PC-3 (cell line): ENCODE measurements at regions not wholly inside any gene's neighbourhood (a gene's known extent, or its start where the extent isn't known, plus 50 kb on each side); places are given as distances from the start of the nearest gene placed in this dataset.

Experiments used
- ATAC-seq: fragments of 200-7000 bp; cut with Tn5 transposase; 2 replicates; pipeline ENCODE4 v1.9.1; 2020; ENCODE audit warnings: mild to moderate bottlenecking, moderate library complexity
- BruUV-seq: library from RNA; stranded (reverse); fragments of 400-500 nt; replicated peaks from 2 replicates; lab custom pipeline; 2021; lab: Mats Ljungman, UMichigan
- CTCF ChIA-PET: fragments of 300-600 bp; sonication (Branson Sonifier 250); formaldehyde crosslinking; loops from one replicate; lab custom pipeline; 2022; ENCODE audit warnings: antibody characterized with exemption; lab: Charles Lee
- POLR2A ChIA-PET: fragments of 300-600 bp; sonication (Branson Sonifier 250); formaldehyde crosslinking; loops from one replicate; lab custom pipeline; 2022; ENCODE audit warnings: antibody characterized with exemption; ENCODE audit not compliant: unreplicated experiment; lab: Charles Lee
- DNase-seq: peaks from one replicate; pipeline ENCODE4 v3.0.0-alpha.2; 2015
- H2AFZ ChIP-seq: fragments of 300-600 bp; sonication (generic); 2 replicates; pipeline ENCODE4 v1.6.0; 2016; ENCODE audit warnings: antibody characterized with exemption, low read length
- H3F3A ChIP-seq: fragments of 300-600 bp; sonication (generic); one replicate; pipeline ENCODE4 v1.6.0; 2017; ENCODE audit warnings: antibody characterized with exemption, low read length, control low read depth, mild to moderate bottlenecking; ENCODE audit not compliant: unreplicated experiment
- H3K27ac ChIP-seq: fragments of 300-600 bp; sonication (generic); 2 replicates; pipeline ENCODE4 v1.5.1; 2016; ENCODE audit warnings: mild to moderate bottlenecking, low read length
- H3K27me3 ChIP-seq: fragments of 300-600 bp; sonication (generic); 2 replicates; pipeline ENCODE4 v1.6.1; 2016; ENCODE audit warnings: low read length, mixed read lengths
- H3K36me3 ChIP-seq: fragments of 300-600 bp; sonication (generic); 2 replicates; pipeline ENCODE4 v1.6.1; 2016; ENCODE audit warnings: low read depth, mixed run types, low read length, mixed read lengths
- H3K4me1 ChIP-seq: fragments of 300-600 bp; sonication (generic); 2 replicates; pipeline ENCODE4 v1.5.1; 2016; ENCODE audit warnings: low read length; ENCODE audit not compliant: insufficient read depth
- H3K4me2 ChIP-seq: fragments of 300-600 bp; sonication (generic); 2 replicates; pipeline ENCODE4 v1.6.0; 2016; ENCODE audit warnings: low read length
- H3K4me3 ChIP-seq: fragments of 300-600 bp; sonication (generic); 2 replicates; pipeline ENCODE4 v1.5.1; 2016; ENCODE audit warnings: mild to moderate bottlenecking, low read length, mixed read lengths
- H3K79me2 ChIP-seq: fragments of 300-600 bp; sonication (generic); 2 replicates; pipeline ENCODE4 v1.6.1; 2017; ENCODE audit warnings: low read length, mixed read lengths
- H3K9ac ChIP-seq: fragments of 300-600 bp; sonication (generic); 2 replicates; pipeline ENCODE4 v1.6.0; 2016; ENCODE audit warnings: mild to moderate bottlenecking, low read length
- H3K9me2 ChIP-seq: fragments of 300-600 bp; sonication (generic); replicated peaks from 2 replicates; pipeline ENCODE4 v1.6.1; 2016; ENCODE audit warnings: mixed run types, low read length, mixed read lengths
- H3K9me3 ChIP-seq: fragments of 300-600 bp; sonication (generic); 2 replicates; pipeline ENCODE4 v1.6.1; 2016; ENCODE audit warnings: low read length, mixed read lengths
- H4K20me1 ChIP-seq: fragments of 300-600 bp; sonication (generic); 2 replicates; pipeline ENCODE4 v1.6.1; 2016; ENCODE audit warnings: low read length, mixed read lengths
- CTCF ChIP-seq: fragments of 300-600 bp; sonication (generic); conservative IDR thresholded peaks from 2 replicates; pipeline ENCODE4 v1.5.1; 2017; ENCODE audit warnings: antibody characterized with exemption, low read depth, mild to moderate bottlenecking, low read length
- EZH2 ChIP-seq: fragments of 300-600 bp; sonication (generic); IDR thresholded peaks from one replicate; pipeline ENCODE4 v1.6.1; 2017; ENCODE audit warnings: antibody characterized with exemption, mild to moderate bottlenecking, low read length; ENCODE audit not compliant: unreplicated experiment
- EZH2phosphoT487 ChIP-seq: fragments of 300-600 bp; sonication (generic); IDR thresholded peaks from 2 replicates; pipeline ENCODE4 v1.6.1; 2018; ENCODE audit warnings: mild to moderate bottlenecking, antibody characterized with exemption, low read length, borderline replicate concordance
- intact Hi-C: fragments of 100-400 bp; cut with micrococcal nuclease; formaldehyde crosslinking; loops from 2 replicates; pipeline ENCODE4 v1.9.0; 2023

DNA sequence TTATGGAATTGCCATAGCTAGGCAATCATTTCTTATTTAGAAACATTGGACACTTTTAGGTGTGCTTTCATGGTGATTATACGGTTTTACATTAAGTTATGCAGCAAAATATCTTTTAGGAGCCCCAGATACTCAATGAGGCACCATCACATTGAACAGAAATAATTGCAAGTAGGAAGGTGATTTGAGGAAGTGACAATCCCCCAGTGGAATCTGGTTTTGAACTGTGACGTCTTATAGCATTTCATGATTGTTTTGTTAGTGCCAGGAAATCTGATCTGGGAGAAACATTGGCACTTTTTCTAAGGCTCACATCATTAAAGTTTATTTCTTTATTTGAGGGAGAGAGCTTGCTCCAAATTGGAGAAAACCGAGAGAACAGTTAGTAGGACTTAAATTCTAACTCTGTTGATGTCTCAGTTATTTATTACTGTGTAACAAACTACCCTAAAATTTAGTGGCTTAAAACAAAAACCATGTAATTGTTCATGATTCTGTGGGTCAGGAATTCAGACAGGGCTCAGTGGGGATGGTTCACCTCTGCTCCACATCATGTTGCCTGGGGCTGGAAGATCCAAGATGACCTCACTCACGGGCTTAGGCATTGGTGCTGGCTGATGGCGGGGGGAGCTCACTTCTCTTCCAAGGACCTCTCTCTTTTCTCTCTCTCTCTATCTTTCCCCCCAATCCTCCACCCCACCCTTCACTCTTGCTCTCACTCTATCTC is 78.2 kb upstream of the STEAP1B start:
- peak; percentile 76 for DNase-seq
- intact Hi-C loops: no loop called here
- Histone ChIP-seq H3K9me3 (no peaks in the 10 kb centered on the region), H3K9me2 (no peaks in the 10 kb centered on the region), H3K27ac (peak overlapping the region; percentile 98), H3F3A (peaks cover 7% of the 10 kb centered on the region), H2AFZ (no peak overlapping the region), H3K79me2 (no peaks in the 10 kb centered on the region), H3K4me3 (peak overlapping the region; percentile 24; the same call in 1 of the 2 replicates), H3K36me3 (no peaks in the 10 kb centered on the region), H4K20me1 (no peaks in the 10 kb centered on the region), H3K4me2 (peak overlapping the region; percentile 75), H3K4me1 (peaks cover 44% of the 10 kb centered on the region), H3K27me3 (no peaks in the 10 kb centered on the region), H3K9ac (peak overlapping the region; percentile 90)
- TF ChIP-seq EZH2phosphoT487 (no peak), EZH2 (no peak), CTCF (no peak)
- TSS peak; percentile 89 for BruUV-seq
- CTCF ChIA-PET: interaction anchor here (0.7 to 2.7 kb wide), 6 partner anchors 16 to 278 kb away, joined by 3 to 32 read pairs (median 6); partner anchors contain the start of gene IL6
- POLR2A ChIA-PET: interaction anchor here (0.5 to 1.1 kb wide), 4 partner anchors 17 to 497 kb away, joined by 3 to 12 read pairs (median 8); partner anchors contain the start of gene IL6
- peak; percentile 32 for ATAC-seq

- ChIA-PET CTCF (interaction anchor here (0.6 to 2.7 kb wide), 8 partner anchors 12 to 154 kb away, joined by 3 to 32 read pairs (median 4); partner anchors contain the start of gene IL6), POLR2A (interaction anchor here (0.5 to 1.1 kb wide), 3 partner anchors 16 to 149 kb away, joined by 3 to 12 read pairs (median 11); partner anchors contain the start of gene IL6)
- peak overlapping the region; percentile 24; the same call in 1 of the 2 replicates for H3K4me3 ChIP-seq
- no peaks in the 10 kb centered on the region for H3K9me2 ChIP-seq
- H3K27ac ChIP-seq: peak overlapping the region; percentile 98
- peak; percentile 93 for DNase-seq
- intact Hi-C loops: loop anchor here (1.0 kb wide), 3 partner anchors 16 to 149 kb away; no protein-coding TSS in a partner anchor
- no peaks in the 10 kb centered on the region for H3K79me2 ChIP-seq
- TSS peak; percentile 63 for BruUV-seq
- peaks cover 7% of the 10 kb centered on the region for H3F3A ChIP-seq
- H3K9me3 ChIP-seq: no peaks in the 10 kb centered on the region
- H3K27me3 ChIP-seq: no peaks in the 10 kb centered on the region
- TF ChIP-seq EZH2phosphoT487 (no peak), EZH2 (no peak), CTCF (no peak)
- no peak overlapping the region for H2AFZ ChIP-seq
- H3K9ac ChIP-seq: peak overlapping the region; percentile 90
- ATAC-seq: peak; percentile 67
- peaks cover 41% of the 10 kb centered on the region for H3K4me1 ChIP-seq
- peak overlapping the region; percentile 75 for H3K4me2 ChIP-seq
- no peaks in the 10 kb centered on the region for H4K20me1 ChIP-seq
- no peaks in the 10 kb centered on the region for H3K36me3 ChIP-seq
Observed at GRCh38 chr7:22577470-22578001, 77.5 kb upstream of the STEAP1B start.
